ENCODE measurements at regions not wholly inside any gene's neighbourhood (a gene's known extent, or its start where the extent isn't known, plus 50 kb on each side); places are given as distances from the start of the nearest gene placed in this dataset.

DNA sequence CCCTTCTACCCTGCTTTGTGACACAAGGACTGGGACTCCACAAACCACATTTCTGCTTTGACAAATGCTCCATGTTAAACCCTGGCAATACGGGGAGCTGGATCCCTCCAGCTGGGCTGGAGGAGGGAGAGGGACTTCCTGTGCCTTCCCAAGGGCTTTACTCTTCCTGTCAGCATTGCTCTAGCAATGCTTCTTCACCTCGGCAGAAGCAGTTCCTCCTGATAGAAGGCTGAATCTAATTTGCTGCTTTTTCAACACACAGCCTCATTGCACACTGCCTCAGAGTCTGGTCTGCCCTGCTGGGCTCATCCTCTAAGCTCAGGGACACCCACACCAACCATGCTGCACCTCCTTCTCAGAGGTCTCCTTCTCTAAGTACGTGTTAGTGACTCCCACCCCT, 142.8 kb upstream of the SMAD3 start:
- TF ChIP-seq, protein P1, sequence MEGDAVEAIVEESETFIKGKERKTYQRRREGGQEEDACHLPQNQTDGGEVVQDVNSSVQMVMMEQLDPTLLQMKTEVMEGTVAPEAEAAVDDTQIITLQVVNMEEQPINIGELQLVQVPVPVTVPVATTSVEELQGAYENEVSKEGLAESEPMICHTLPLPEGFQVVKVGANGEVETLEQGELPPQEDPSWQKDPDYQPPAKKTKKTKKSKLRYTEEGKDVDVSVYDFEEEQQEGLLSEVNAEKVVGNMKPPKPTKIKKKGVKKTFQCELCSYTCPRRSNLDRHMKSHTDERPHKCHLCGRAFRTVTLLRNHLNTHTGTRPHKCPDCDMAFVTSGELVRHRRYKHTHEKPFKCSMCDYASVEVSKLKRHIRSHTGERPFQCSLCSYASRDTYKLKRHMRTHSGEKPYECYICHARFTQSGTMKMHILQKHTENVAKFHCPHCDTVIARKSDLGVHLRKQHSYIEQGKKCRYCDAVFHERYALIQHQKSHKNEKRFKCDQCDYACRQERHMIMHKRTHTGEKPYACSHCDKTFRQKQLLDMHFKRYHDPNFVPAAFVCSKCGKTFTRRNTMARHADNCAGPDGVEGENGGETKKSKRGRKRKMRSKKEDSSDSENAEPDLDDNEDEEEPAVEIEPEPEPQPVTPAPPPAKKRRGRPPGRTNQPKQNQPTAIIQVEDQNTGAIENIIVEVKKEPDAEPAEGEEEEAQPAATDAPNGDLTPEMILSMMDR (conservative IDR thresholded peaks at IDR 0.05; ENCODE audit: low read depth in 2 of 2) = no peak
- TF ChIP-seq JUNB (IDR thresholded peaks at IDR 0.05; ENCODE audit: unreplicated experiment) (no peak), ZNF331 (CRISPR knock-in tag; IDR thresholded peaks at IDR 0.05; ENCODE audit: low read depth) (no peak), CREB1 (CRISPR knock-in tag; IDR thresholded peaks at IDR 0.05; ENCODE audit: low read depth) (no peak), POLR2AphosphoS5 (IDR thresholded peaks at IDR 0.05; ENCODE audit: low read depth) (no peak), EZH2phosphoT487 (IDR thresholded peaks at IDR 0.05; ENCODE audit: unreplicated experiment) (no peak)
- TF ChIP-seq, protein P2, sequence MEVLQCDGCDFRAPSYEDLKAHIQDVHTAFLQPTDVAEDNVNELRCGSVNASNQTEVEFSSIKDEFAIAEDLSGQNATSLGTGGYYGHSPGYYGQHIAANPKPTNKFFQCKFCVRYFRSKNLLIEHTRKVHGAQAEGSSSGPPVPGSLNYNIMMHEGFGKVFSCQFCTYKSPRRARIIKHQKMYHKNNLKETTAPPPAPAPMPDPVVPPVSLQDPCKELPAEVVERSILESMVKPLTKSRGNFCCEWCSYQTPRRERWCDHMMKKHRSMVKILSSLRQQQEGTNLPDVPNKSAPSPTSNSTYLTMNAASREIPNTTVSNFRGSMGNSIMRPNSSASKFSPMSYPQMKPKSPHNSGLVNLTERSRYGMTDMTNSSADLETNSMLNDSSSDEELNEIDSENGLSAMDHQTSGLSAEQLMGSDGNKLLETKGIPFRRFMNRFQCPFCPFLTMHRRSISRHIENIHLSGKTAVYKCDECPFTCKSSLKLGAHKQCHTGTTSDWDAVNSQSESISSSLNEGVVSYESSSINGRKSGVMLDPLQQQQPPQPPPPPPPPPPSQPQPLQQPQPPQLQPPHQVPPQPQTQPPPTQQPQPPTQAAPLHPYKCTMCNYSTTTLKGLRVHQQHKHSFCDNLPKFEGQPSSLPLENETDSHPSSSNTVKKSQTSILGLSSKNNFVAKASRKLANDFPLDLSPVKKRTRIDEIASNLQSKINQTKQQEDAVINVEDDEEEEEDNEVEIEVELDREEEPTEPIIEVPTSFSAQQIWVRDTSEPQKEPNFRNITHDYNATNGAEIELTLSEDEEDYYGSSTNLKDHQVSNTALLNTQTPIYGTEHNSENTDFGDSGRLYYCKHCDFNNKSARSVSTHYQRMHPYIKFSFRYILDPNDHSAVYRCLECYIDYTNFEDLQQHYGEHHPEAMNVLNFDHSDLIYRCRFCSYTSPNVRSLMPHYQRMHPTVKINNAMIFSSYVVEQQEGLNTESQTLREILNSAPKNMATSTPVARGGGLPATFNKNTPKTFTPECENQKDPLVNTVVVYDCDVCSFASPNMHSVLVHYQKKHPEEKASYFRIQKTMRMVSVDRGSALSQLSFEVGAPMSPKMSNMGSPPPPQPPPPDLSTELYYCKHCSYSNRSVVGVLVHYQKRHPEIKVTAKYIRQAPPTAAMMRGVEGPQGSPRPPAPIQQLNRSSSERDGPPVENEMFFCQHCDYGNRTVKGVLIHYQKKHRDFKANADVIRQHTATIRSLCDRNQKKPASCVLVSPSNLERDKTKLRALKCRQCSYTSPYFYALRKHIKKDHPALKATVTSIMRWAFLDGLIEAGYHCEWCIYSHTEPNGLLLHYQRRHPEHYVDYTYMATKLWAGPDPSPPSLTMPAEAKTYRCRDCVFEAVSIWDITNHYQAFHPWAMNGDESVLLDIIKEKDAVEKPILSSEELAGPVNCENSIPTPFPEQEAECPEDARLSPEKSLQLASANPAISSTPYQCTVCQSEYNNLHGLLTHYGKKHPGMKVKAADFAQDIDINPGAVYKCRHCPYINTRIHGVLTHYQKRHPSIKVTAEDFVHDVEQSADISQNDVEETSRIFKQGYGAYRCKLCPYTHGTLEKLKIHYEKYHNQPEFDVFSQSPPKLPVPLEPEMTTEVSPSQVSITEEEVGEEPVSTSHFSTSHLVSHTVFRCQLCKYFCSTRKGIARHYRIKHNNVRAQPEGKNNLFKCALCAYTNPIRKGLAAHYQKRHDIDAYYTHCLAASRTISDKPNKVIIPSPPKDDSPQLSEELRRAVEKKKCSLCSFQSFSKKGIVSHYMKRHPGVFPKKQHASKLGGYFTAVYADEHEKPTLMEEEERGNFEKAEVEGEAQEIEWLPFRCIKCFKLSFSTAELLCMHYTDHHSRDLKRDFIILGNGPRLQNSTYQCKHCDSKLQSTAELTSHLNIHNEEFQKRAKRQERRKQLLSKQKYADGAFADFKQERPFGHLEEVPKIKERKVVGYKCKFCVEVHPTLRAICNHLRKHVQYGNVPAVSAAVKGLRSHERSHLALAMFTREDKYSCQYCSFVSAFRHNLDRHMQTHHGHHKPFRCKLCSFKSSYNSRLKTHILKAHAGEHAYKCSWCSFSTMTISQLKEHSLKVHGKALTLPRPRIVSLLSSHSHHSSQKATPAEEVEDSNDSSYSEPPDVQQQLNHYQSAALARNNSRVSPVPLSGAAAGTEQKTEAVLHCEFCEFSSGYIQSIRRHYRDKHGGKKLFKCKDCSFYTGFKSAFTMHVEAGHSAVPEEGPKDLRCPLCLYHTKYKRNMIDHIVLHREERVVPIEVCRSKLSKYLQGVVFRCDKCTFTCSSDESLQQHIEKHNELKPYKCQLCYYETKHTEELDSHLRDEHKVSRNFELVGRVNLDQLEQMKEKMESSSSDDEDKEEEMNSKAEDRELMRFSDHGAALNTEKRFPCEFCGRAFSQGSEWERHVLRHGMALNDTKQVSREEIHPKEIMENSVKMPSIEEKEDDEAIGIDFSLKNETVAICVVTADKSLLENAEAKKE (CRISPR knock-in tag; IDR thresholded peaks at IDR 0.05) = no peak

All from GM23338 (cell line).